BJ (cell line): ENCODE measurements at regions not wholly inside any gene's neighbourhood (a gene's known extent, or its start where the extent isn't known, plus 50 kb on each side); places are given as distances from the start of the nearest gene placed in this dataset.

Source experiments
- CTCF ChIA-PET: fragments of 350-600 bp; formaldehyde crosslinking; extraction: SDS; loops from one replicate; lab custom pipeline; 2021; ENCODE audit warnings: antibody characterized with exemption, inconsistent platforms; lab: Yijun Ruan, JAX
- POLR2A ChIA-PET: fragments of 300-600 bp; sonication (Branson Sonifier 250); formaldehyde crosslinking; extraction: SDS; loops from one replicate; lab custom pipeline; 2021; ENCODE audit warnings: antibody characterized with exemption; lab: Charles Lee
- DNase-seq: peaks from one replicate; pipeline ENCODE4 v3.0.0-alpha.2; 2011; ENCODE audit warnings: low read depth
- H3K27me3 ChIP-seq: 2 replicates; pipeline ENCODE4 v1.6.0; 2011; ENCODE audit warnings: low read length; ENCODE audit not compliant: control insufficient read depth, insufficient read depth
- H3K36me3 ChIP-seq: 2 replicates; pipeline ENCODE4 v1.5.1; 2011; ENCODE audit warnings: low read length; ENCODE audit not compliant: control insufficient read depth, insufficient read depth
- H3K4me3 ChIP-seq: 2 replicates; pipeline ENCODE4 v1.5.1; 2011; ENCODE audit warnings: low read depth, mild to moderate bottlenecking, control low read depth, low read length
- TF ChIP-seq, protein P1 (sequence below): IDR thresholded peaks from 2 replicates; pipeline ENCODE4 v1.5.1; 2011; ENCODE audit warnings: low read depth, mild to moderate bottlenecking, control low read depth, inconsistent platforms, low read length, moderate library complexity; ENCODE audit not compliant: insufficient read depth

DNA sequence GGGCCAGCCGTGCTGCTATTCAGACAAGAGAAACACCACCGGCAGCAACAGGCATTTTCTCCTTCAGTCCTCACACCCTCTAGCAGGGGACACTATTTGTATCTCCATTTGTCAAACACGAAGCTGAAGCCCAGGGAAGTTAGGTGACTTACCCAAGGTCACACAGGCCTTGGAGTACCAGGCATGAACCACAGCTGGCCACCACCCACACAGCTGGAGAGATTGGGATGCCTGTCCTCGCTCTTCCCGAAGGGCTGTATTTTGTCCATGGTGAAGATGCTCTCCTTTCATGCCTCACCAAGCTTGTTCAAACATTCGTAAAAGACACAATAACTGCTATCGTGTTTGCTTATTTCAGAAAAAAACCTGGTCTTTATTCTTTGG lies 182.7 kb downstream of the INHBB start:
- peaks cover 4% of the 10 kb centered on the region for H3K27me3 ChIP-seq
- no peaks in the 10 kb centered on the region for H3K36me3 ChIP-seq
- CTCF ChIA-PET = interaction anchor here (0.9 kb wide), 1 partner anchor 9 kb away, joined by 3 read pairs; no protein-coding TSS in a partner anchor
- POLR2A ChIA-PET = no interaction called here
- TF ChIP-seq, protein P1, sequence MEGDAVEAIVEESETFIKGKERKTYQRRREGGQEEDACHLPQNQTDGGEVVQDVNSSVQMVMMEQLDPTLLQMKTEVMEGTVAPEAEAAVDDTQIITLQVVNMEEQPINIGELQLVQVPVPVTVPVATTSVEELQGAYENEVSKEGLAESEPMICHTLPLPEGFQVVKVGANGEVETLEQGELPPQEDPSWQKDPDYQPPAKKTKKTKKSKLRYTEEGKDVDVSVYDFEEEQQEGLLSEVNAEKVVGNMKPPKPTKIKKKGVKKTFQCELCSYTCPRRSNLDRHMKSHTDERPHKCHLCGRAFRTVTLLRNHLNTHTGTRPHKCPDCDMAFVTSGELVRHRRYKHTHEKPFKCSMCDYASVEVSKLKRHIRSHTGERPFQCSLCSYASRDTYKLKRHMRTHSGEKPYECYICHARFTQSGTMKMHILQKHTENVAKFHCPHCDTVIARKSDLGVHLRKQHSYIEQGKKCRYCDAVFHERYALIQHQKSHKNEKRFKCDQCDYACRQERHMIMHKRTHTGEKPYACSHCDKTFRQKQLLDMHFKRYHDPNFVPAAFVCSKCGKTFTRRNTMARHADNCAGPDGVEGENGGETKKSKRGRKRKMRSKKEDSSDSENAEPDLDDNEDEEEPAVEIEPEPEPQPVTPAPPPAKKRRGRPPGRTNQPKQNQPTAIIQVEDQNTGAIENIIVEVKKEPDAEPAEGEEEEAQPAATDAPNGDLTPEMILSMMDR = no peak
- no peak for DNase-seq
- no peak overlapping the region for H3K4me3 ChIP-seq

DNA sequence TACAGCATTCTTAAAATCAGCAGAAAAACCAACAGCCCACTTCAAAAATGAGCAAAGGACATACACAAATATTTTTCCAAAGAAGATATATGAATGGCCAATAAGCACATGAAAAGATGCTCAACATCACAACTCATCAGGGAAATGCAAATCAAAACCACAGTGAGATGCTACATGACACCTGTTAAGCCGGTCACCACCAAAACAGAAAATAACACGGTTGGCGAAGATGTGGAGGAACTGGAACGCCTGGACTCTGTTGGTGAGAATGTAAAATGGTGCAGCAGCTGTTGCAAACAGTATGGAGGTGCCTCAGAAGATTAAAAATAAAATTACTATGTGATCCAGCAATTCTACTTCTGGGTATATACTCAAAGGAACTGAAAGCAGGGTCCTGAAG lies 184.8 kb downstream of the INHBB start:
- ChIA-PET CTCF (interaction anchor here (1.8 kb wide), 1 partner anchor 9 kb away, joined by 7 read pairs; no protein-coding TSS in a partner anchor), POLR2A (no interaction called here)
- H3K4me3 ChIP-seq = no peak overlapping the region
- TF ChIP-seq, protein P1 = no peak
- no peak for DNase-seq
- H3K36me3 ChIP-seq = no peaks in the 10 kb centered on the region
- peaks cover 3% of the 10 kb centered on the region for H3K27me3 ChIP-seq

DNA sequence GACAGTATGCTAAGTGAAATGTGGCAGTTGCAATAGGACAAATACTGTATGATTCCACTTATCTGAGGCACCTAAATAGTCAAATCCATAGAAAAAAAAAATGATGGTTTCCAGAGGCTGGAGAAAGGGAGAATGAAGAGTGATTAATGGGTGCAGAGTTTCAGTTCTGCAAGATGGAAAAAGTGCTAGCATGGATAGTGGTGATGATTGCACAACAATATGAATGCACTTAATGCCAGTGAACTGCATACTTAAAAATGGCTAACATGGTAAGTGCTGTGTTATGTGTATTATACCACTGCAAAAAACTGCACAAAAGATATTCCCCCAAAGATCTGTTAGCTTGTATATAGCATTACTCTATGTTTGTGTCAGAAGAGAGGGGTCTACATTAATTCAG lies 185.4 kb downstream of the INHBB start:
- TF ChIP-seq, protein P1 = no peak
- no peak for DNase-seq
- H3K36me3 ChIP-seq = no peaks in the 10 kb centered on the region
- POLR2A ChIA-PET = no interaction called here
- CTCF ChIA-PET = interaction anchor here (0.6 to 1.2 kb wide), 3 partner anchors 144 to 218 kb away, joined by 3 to 7 read pairs (median 5); no protein-coding TSS in a partner anchor
- peaks cover 2% of the 10 kb centered on the region; the same call in 1 of the 2 replicates for H3K27me3 ChIP-seq
- H3K4me3 ChIP-seq = no peak overlapping the region

GRCh38 chr2:120531863-120532600 lies 186.1 kb downstream of the INHBB start:
- ChIA-PET CTCF (interaction anchor here (0.6 to 1.2 kb wide), 4 partner anchors 144 to 219 kb away, joined by 3 to 7 read pairs (median 4); no protein-coding TSS in a partner anchor), POLR2A (no interaction called here)
- peaks cover 2% of the 10 kb centered on the region; the same call in 1 of the 2 replicates for H3K27me3 ChIP-seq

GRCh38 chr2:120533625-120534024 lies 187.7 kb downstream of the INHBB start:
- no peaks in the 10 kb centered on the region for H3K36me3 ChIP-seq
- DNase-seq = no peak
- ChIA-PET CTCF (interaction anchor here (1.0 to 1.3 kb wide), 2 partner anchors 13 to 190 kb away, joined by 3 to 5 read pairs; no protein-coding TSS in a partner anchor), POLR2A (no interaction called here)
- TF ChIP-seq, protein P1 = no peak
- H3K27me3 ChIP-seq = peaks cover 2% of the 10 kb centered on the region; the same call in 1 of the 2 replicates
- no peak overlapping the region for H3K4me3 ChIP-seq

More at GRCh38 chr2:120531863-120532600, 186.1 kb downstream of the INHBB start:
- DNase-seq = no peak
- no peak overlapping the region for H3K4me3 ChIP-seq
- TF ChIP-seq, protein P1 = no peak
- H3K36me3 ChIP-seq = no peaks in the 10 kb centered on the region
